ENCODE measurements at regions not wholly inside any gene's neighbourhood (a gene's known extent, or its start where the extent isn't known, plus 50 kb on each side); places are given as distances from the start of the nearest gene placed in this dataset.
"Not testable (repeated sequence)": the region's sequence is repeated elsewhere in the genome, so short reads cannot be mapped to it uniquely, and the experiment has no call there.

GRCh38 chr2:187869195-187869594 lies 315.0 kb upstream of the TFPI start:
- DNase-seq (ENCODE audit: low read depth, low spot score), result no peak

GRCh38 chr2:187871506-187871905 lies 317.3 kb upstream of the TFPI start:
- no peak for DNase-seq (ENCODE audit: low read depth, low spot score)

- DNase-seq (ENCODE audit: low read depth, low spot score), result no peak
Observed at GRCh38 chr2:187873132-187873531, 318.9 kb upstream of the TFPI start.

- no peak for DNase-seq (ENCODE audit: low read depth, low spot score)
Observed at GRCh38 chr2:187874786-187875185, 320.6 kb upstream of the TFPI start.

DNA sequence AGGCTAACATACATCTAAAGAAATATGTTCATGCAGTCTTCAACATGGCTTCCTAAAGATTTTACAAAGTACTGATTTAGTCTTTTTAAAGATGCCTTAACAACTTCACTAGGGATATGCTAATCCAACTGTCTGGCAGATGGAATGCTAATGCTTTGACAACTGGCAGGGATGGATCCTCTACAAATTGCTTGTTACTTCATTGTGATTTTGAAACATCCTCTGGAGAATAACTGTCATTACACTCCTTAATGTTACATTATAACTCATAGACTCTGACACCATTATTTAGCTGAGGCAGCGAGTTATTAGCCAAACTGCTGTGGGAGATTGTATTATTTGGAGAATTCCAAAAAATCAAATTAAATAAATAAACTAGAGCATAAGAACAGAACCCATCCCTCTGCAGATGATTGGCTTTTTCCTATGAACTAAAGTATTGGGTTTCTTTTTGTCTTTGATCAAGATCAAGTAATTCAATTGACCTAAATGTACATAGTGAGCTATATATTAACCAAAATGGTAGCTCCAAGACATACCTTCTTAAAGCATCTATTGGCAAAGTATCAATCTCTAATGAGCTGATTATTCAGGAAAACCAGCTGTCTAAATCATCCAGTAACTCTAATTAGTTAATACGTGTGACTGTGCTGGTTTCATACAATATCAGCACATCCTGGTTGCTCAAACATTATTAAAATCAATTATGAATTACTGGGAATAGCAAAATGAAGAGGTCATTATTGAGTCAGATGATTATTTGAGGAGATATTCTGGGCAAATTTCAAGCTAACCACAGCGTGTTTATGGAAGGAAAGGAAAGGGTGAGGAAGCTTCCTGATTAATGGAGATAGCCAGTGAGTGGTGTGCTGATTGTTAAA lies 321.3 kb upstream of the TFPI start:
- DNase-seq (ENCODE audit: low read depth, low spot score), result no peak

DNA sequence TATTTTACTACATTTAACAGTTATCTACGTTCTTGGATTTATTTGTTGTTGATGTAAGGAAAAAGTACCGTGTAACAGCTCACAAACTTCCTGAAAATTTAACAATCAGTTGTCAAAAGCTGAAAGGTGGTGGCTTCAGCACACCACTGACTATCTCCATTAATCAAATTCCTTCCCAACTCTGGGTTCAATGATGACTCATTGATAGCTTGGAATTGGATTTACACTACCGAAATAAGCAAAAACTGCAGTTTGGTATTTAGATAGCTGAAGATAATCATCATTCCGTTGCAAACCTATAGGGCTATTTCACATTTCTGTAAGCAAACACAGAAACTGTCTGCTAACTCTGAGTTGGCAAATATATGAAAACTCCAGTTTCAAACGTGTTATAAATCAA lies 322.3 kb upstream of the TFPI start:
- DNase-seq (ENCODE audit: low read depth, low spot score), result no peak

GRCh38 chr2:187877391-187877790 lies 323.2 kb upstream of the TFPI start:
- no peak for DNase-seq (ENCODE audit: low read depth, low spot score)

GRCh38 chr2:187878112-187878511 lies 323.9 kb upstream of the TFPI start:
- no peak for DNase-seq (ENCODE audit: low read depth, low spot score)

- no peak for DNase-seq (ENCODE audit: low read depth, low spot score)
Observed at GRCh38 chr2:187879491-187879890, 325.3 kb upstream of the TFPI start.

DNA sequence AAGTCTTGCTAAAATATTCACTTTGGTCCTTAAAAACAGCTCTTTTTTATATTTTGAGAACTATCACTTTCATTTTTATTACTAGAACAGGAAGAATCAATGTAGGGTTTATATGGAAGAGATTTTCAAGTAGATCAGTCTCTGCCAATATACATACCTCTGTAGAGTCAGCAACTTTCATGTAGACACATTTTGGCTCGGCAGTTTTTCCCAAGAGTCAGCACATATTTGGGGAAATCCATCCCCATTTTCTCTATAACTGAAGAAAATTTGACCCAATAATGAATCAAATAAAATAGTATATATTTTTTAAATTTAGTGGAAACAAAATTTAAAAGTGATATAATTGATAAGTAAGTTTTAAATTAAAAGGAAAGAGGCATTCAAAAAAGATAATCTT lies 329.8 kb upstream of the TFPI start:
- DNase-seq (ENCODE audit: low read depth, low spot score), result no peak

DNA sequence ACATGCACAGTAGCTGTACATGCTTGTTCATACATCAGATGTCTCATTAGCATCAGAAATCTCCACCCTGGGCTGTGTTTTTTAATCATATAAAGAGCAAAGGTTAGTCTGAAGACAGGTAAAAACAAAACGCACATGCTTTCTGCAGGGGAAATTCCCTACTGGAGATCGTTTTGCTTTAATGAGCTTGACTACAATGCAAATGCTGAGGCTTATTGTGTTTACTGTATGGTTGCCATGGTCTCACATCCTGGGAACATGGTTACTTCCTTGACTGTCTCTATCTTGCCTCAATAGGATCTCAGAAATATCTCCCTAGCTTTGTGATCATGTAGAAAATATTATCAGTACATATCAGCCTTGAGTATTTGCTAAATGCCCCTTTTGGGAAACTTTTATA lies 336.5 kb upstream of the TFPI start:
- DNase-seq (ENCODE audit: low read depth, low spot score), result no peak

- no peak for DNase-seq (ENCODE audit: low read depth, low spot score)
Observed at GRCh38 chr2:187900021-187900420, 345.8 kb upstream of the TFPI start.

DNA sequence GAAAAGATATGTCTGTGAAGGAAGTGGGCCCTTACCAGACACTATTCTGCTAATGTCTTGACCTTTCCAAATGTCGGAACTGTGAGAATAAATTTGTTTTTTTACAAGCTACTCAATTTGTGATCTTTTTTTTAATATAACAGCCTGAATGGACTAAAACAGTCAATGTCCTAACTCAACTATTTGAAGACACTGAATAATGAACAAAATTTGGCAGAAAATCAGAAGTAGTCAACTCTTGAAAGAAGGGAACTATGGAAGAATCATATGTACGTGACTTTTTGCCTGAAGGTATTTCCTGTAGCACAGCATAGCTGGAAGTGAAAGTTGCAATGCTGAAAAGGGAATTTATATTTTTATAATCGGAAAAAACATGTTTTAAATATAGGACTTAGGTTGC lies 351.8 kb upstream of the TFPI start:
- no peak for DNase-seq (ENCODE audit: low read depth, low spot score)

DNA sequence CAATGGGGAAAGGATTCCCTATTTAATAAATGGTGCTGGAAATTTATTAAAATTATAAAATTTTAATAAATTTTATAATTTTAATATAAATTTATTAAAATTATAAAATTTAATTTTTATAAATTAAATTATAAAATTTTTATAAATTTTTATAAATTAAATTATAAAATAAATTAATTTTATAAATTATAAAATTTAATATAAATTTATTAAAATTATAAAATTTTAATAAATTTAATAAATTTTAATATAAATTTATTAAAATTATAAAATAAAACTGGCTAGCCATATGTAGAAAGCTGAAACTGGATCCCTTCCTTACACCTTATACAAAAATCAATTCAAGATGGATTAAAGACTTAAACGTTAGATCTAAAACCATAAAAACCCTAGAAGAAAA lies 356.7 kb upstream of the TFPI start:
- not testable (repeated sequence) for DNase-seq (ENCODE audit: low read depth, low spot score)

DNA sequence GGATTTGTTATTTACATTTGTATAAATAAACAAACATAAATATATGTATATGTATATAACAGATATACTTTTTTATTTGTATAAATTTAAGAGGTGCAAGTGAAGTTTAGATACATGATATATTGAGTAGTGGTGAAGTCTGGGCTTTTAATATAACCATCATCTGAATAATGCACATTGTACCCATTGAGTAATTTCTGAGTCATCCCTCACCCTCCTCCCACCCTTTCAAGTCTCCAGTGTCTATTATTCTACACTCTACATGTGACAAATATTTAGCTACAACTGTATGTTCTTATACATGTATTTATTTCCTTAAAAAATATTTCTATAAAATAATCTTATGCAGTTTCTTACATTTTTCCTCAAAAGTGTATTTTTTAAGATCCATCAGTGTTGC lies 358.7 kb upstream of the TFPI start:
- DNase-seq (ENCODE audit: low read depth, low spot score), result no peak

DNA sequence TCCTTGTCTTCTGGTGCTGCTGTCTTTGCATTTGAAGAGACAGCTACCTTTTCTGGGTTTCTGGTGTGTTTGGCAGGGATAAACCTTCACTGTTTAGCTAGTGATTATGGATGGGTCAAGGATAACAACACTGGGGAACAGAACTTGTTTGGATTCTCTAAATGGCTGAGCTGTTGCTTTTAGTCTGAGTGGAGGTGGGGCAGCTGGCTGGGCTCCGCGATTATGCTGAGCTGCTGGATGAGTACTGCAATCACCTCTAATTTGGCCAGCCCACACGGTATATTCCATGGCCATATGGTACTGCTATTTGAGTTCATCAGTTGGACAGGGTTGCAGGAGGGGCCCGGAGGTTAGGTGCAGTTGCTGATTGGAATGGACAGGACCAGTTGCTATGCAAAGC lies 361.6 kb upstream of the TFPI start:
- no peak for DNase-seq (ENCODE audit: low read depth, low spot score)

GRCh38 chr2:187916799-187917198 lies 362.6 kb upstream of the TFPI start:
- no peak for DNase-seq (ENCODE audit: low read depth, low spot score)

GRCh38 chr2:187917535-187917934 lies 363.3 kb upstream of the TFPI start:
- no peak for DNase-seq (ENCODE audit: low read depth, low spot score)

GRCh38 chr2:187918996-187919821 lies 365.0 kb upstream of the TFPI start:
- DNase-seq (ENCODE audit: low read depth, low spot score), result no peak

- DNase-seq (ENCODE audit: low read depth, low spot score), result no peak
Observed at GRCh38 chr2:187920511-187920910, 366.3 kb upstream of the TFPI start.

DNA sequence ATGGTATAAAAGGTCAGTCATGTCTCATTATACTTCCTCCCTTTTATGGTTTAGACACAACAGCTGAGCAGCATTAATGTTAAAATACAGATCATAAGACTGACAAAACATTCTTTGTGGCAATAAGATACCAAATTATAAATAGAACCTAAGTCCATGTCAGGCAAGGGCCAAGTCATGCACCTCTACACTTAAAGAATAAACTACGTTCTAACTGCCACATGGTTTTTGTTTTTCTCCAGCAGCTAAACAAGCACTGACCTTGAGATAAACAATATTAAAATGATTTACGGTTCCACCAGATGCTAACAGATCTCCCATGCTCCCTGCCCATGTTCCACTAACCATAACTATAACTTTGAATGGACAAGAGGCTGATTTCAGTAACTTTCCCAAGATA lies 368.6 kb upstream of the TFPI start:
- DNase-seq (ENCODE audit: low read depth, low spot score), result no peak

DNA sequence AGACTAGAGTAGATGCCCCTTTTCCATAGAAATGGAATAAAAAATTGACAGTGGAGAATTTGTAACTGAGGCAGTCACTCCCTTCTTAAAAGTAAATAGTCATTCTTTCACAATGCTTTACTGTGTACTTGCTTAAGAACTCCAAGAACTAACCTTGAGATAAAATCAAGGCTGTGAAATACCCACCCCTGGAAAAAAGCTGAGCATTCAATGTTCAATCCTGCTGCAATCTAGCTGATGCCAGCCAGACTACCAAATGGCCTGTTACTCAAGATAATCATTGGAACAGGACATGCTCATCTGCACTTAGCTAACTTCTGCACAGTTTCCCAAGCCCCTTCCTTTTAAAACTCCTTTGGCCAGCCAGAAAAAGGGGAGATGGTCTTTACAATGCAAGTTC lies 367.4 kb upstream of the GULP1 start:
- no peak for DNase-seq (ENCODE audit: low read depth, low spot score)

DNA sequence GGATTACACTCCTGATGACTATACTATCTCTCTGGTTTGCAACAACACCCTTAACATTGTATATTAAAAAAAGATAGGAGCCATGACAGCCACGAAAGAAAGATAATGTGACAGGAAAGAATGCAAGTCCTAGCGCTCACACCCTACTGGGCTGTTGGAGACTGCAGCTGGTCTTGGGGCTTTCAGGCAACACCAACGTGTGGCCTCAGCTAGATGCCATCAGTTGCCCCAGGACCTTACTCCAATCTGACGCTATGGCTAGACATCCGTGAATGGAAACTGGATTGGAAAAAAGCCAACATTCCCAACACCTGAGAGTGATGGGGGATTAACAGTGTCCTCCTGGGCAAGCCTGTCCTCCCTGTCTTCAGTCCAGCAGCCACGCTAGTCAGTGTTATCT lies 357.4 kb upstream of the GULP1 start:
- DNase-seq (ENCODE audit: low read depth, low spot score), result no peak
